Brain microvascular endothelial cell (primary cell): ENCODE measurements at regions not wholly inside any gene's neighbourhood (a gene's known extent, or its start where the extent isn't known, plus 50 kb on each side); places are given as distances from the start of the nearest gene placed in this dataset.

Source experiments
- DNase-seq: peaks from one replicate; pipeline ENCODE4 v3.0.0-alpha.2; 2020
- H3K27ac ChIP-seq: fragments of 250-450 bp; sonication (Bioruptor Pico); 2 replicates; pipeline ENCODE4 v1.5.1; 2020; ENCODE audit warnings: mild to moderate bottlenecking, moderate library complexity
- H3K27me3 ChIP-seq: fragments of 250-450 bp; sonication (Bioruptor Pico); replicated peaks from 2 replicates; pipeline ENCODE4 v1.5.1; 2020; ENCODE audit warnings: mild to moderate bottlenecking
- H3K36me3 ChIP-seq: fragments of 250-450 bp; sonication (Bioruptor Pico); replicated peaks from 2 replicates; pipeline ENCODE4 v1.5.1; 2020; ENCODE audit warnings: mild to moderate bottlenecking
- H3K4me3 ChIP-seq: 2 replicates; pipeline ENCODE4 v1.5.1; 2011; ENCODE audit warnings: low read depth, mild to moderate bottlenecking, control low read depth, low read length, moderate library complexity
- CTCF ChIP-seq: IDR thresholded peaks from 2 replicates; pipeline ENCODE4 v1.5.1; 2011; ENCODE audit warnings: low read depth, mild to moderate bottlenecking, moderate library complexity, low read length, control low read depth, inconsistent platforms; ENCODE audit errors: missing control alignments
- in situ Hi-C: cut with HindIII; loops from 2 replicates; pipeline ENCODE4 v1.10.0; 2017; ENCODE audit warnings: low sequenced_read_pairs, low pct_ligation_motif_present

GRCh38 chr13:95385373-95385772, 84.1 kb upstream of the ABCC4 start:
- no peak for DNase-seq
- in situ Hi-C loops, result no loop called here
- Histone ChIP-seq H3K27me3 (no peaks in the 10 kb centered on the region), H3K36me3 (no peaks in the 10 kb centered on the region), H3K4me3 (no peak overlapping the region), H3K27ac (no peak overlapping the region)
- TF ChIP-seq CTCF, result no peak

GRCh38 chr13:95385798-95386197, 84.5 kb upstream of the ABCC4 start:
- Histone ChIP-seq H3K36me3 (no peaks in the 10 kb centered on the region), H3K27me3 (no peaks in the 10 kb centered on the region), H3K4me3 (no peak overlapping the region), H3K27ac (no peak overlapping the region)
- TF ChIP-seq CTCF, result no peak
- in situ Hi-C loops, result no loop called here
- no peak for DNase-seq

GRCh38 chr13:95386370-95386769, 85.1 kb upstream of the ABCC4 start:
- H3K27ac ChIP-seq, result no peak overlapping the region
- in situ Hi-C loops, result no loop called here
- H3K27me3 ChIP-seq, result no peaks in the 10 kb centered on the region
- TF ChIP-seq CTCF, result no peak
- H3K36me3 ChIP-seq, result no peaks in the 10 kb centered on the region
- no peak for DNase-seq
- H3K4me3 ChIP-seq, result no peak overlapping the region

- no peak for DNase-seq
Observed at GRCh38 chr13:95387733-95388207, 86.5 kb upstream of the ABCC4 start.

GRCh38 chr13:95388420-95389079, 87.3 kb upstream of the ABCC4 start:
- no peak for DNase-seq
- no peak for TF ChIP-seq CTCF
- H3K36me3 ChIP-seq, result no peaks in the 10 kb centered on the region
- no peak overlapping the region for H3K4me3 ChIP-seq
- no peaks in the 10 kb centered on the region for H3K27me3 ChIP-seq
- H3K27ac ChIP-seq, result no peak overlapping the region
- in situ Hi-C loops, result no loop called here

More at GRCh38 chr13:95387733-95388207, 86.5 kb upstream of the ABCC4 start:
- Histone ChIP-seq H3K27me3 (no peaks in the 10 kb centered on the region), H3K36me3 (no peaks in the 10 kb centered on the region), H3K27ac (no peak overlapping the region), H3K4me3 (no peak overlapping the region)
- in situ Hi-C loops, result no loop called here
- no peak for TF ChIP-seq CTCF

- Histone ChIP-seq H3K4me3 (no peak overlapping the region), H3K36me3 (no peaks in the 10 kb centered on the region), H3K27ac (no peak overlapping the region), H3K27me3 (no peaks in the 10 kb centered on the region)
- DNase-seq, result no peak
- in situ Hi-C loops, result no loop called here
- no peak for TF ChIP-seq CTCF
Observed at GRCh38 chr13:95391362-95391761, 90.1 kb upstream of the ABCC4 start.
